22Rv1 (cell line): ENCODE measurements at regions not wholly inside any gene's neighbourhood (a gene's known extent, or its start where the extent isn't known, plus 50 kb on each side); places are given as distances from the start of the nearest gene placed in this dataset.

Experiments
- CTCF ChIP-seq: fragments of 450-650 bp; IDR thresholded peaks from 2 replicates; pipeline ENCODE4 v1.5.1; 2017; ENCODE audit warnings: mild to moderate bottlenecking
- ZFX ChIP-seq: fragments of 450-650 bp; IDR thresholded peaks from 2 replicates; pipeline ENCODE4 v1.6.1; 2017; ENCODE audit warnings: antibody characterized with exemption, borderline replicate concordance

- no peak for TF ChIP-seq CTCF
- TF ChIP-seq ZFX, result no peak
Measured at GRCh38 chr6:106025655-106026054, 60.5 kb upstream of the PRDM1 start.
